Right cardiac atrium (tissue), 5 donors: ENCODE measurements at regions not wholly inside any gene's neighbourhood (a gene's known extent, or its start where the extent isn't known, plus 50 kb on each side); places are given as distances from the start of the nearest gene placed in this dataset.
A peak's percentile ranks its signal among the peaks of the same experiment; 100 is the strongest.
"Not testable (repeated sequence)": the region's sequence is repeated elsewhere in the genome, so short reads cannot be mapped to it uniquely, and the experiment has no call there.

Source experiments
- ATAC-seq, 2 donors: fragments of 200-7000 bp; cut with Tn5 transposase; one replicate each; pipeline versions ENCODE4 v1.8.0 to v1.9.1; 2020; ENCODE audit warnings: moderate library complexity in 2 of 2, mild to moderate bottlenecking in 1 of 2
- DNase-seq, 3 donors: peaks; one replicate each; pipeline ENCODE4 v3.0.0-alpha.2; 2020
- H3K27ac ChIP-seq: one replicate; pipeline ENCODE4 v1.5.1; 2013; ENCODE audit warnings: mild to moderate bottlenecking, low read length, control low read depth, moderate library complexity
- H3K27me3 ChIP-seq: one replicate; pipeline ENCODE4 v1.6.1; 2013; ENCODE audit not compliant: control insufficient read depth, insufficient read depth
- H3K4me1 ChIP-seq: one replicate; pipeline ENCODE4 v1.6.1; 2013; ENCODE audit warnings: low read length; ENCODE audit not compliant: control insufficient read depth, insufficient read depth
- H3K4me3 ChIP-seq: one replicate; pipeline ENCODE4 v1.5.1; 2013; ENCODE audit warnings: low read length, control low read depth
- H3K9me3 ChIP-seq: one replicate; pipeline ENCODE4 v1.6.1; 2013; ENCODE audit warnings: low read length; ENCODE audit not compliant: control insufficient read depth
- WGBS: extraction: QIAGEN DNeasy Blood & Tissue Kit; methylation state at CpG from one replicate; pipeline ENCODE4 v1.1.7; 2013; 5-methylcytosine and 5-hydroxymethylcytosine counted together
- intact Hi-C, 4 donors: fragments of 100-400 bp; cut with DNase I; formaldehyde crosslinking; loops; one replicate each; pipeline versions ENCODE4 v1.11.0 to v1.14.0; 2022 to 2023
- donor health status: healthy with polysubstance abuse.
- donor health status: DM: no; HTN: yes; CAD: no.
- donor health status: DM: no; HTN: no; CAD: no.
- donor health status: DM: no; HTN: yes; CAD: no; lungs with severe emphysema.
- donor health status: DM: yes; HTN: yes; CAD: no.

- H3K27me3 ChIP-seq = no peaks in the 10 kb centered on the region
- no peaks in the 10 kb centered on the region for H3K9me3 ChIP-seq
- 77% methylated on average over 8 of the region's 8 CpGs for WGBS
- intact Hi-C loops = no loop called here
- H3K27ac ChIP-seq = no peak overlapping the region
- DNase-seq (no peak), ATAC-seq (no peak)
- H3K4me1 ChIP-seq = peaks cover 1% of the 10 kb centered on the region
- no peak overlapping the region for H3K4me3 ChIP-seq
These were observed 341.0 kb upstream of the TNRC6C start for GRCh38 chr17:77617516-77617915.

- intact Hi-C loops = no loop called here
- DNase-seq (no peak), ATAC-seq (no peak)
- H3K4me3 ChIP-seq = no peak overlapping the region
- H3K27me3 ChIP-seq = no peaks in the 10 kb centered on the region
- peaks cover 1% of the 10 kb centered on the region for H3K4me1 ChIP-seq
- no peak overlapping the region for H3K27ac ChIP-seq
- WGBS = 73% methylated on average over 7 of the region's 7 CpGs
- no peaks in the 10 kb centered on the region for H3K9me3 ChIP-seq
These were observed 340.3 kb upstream of the TNRC6C start for GRCh38 chr17:77618173-77618572.

- H3K4me3 ChIP-seq = no peak overlapping the region
- peaks cover 1% of the 10 kb centered on the region for H3K4me1 ChIP-seq
- H3K27me3 ChIP-seq = no peaks in the 10 kb centered on the region
- no peak for DNase-seq
- WGBS = 91% methylated on average over 11 of the region's 11 CpGs
- no peak overlapping the region for H3K27ac ChIP-seq
- intact Hi-C loops = no loop called here
- no peak for ATAC-seq
- H3K9me3 ChIP-seq = no peaks in the 10 kb centered on the region
These were observed 339.8 kb upstream of the TNRC6C start for GRCh38 chr17:77618731-77619130.

GRCh38 chr17:77619326-77619725 is 339.2 kb upstream of the TNRC6C start:
- ATAC-seq = no peak
- intact Hi-C loops = no loop called here
- no peak overlapping the region for H3K27ac ChIP-seq

GRCh38 chr17:77619851-77620250 is 338.7 kb upstream of the TNRC6C start:
- Histone ChIP-seq H3K4me3 (no peak overlapping the region), H3K27ac (no peak overlapping the region), H3K27me3 (no peaks in the 10 kb centered on the region), H3K4me1 (peaks cover 1% of the 10 kb centered on the region), H3K9me3 (no peaks in the 10 kb centered on the region)
- intact Hi-C loops = no loop called here
- 76% methylated on average over 5 of the region's 5 CpGs for WGBS
- ATAC-seq = no peak
- no peak for DNase-seq

More at GRCh38 chr17:77619326-77619725, 339.2 kb upstream of the TNRC6C start:
- no peaks in the 10 kb centered on the region for H3K27me3 ChIP-seq
- WGBS = 85% methylated on average over 4 of the region's 4 CpGs
- DNase-seq = no peak
- H3K4me3 ChIP-seq = no peak overlapping the region
- no peaks in the 10 kb centered on the region for H3K9me3 ChIP-seq
- H3K4me1 ChIP-seq = peaks cover 1% of the 10 kb centered on the region

- Histone ChIP-seq H3K27me3 (no peaks in the 10 kb centered on the region), H3K4me3 (no peak overlapping the region), H3K9me3 (no peaks in the 10 kb centered on the region), H3K4me1 (peaks cover 1% of the 10 kb centered on the region), H3K27ac (no peak overlapping the region)
- DNase-seq (no peak), ATAC-seq (no peak)
- intact Hi-C loops = no loop called here
- WGBS = 76% methylated on average over 5 of the region's 5 CpGs
These were observed 338.2 kb upstream of the TNRC6C start for GRCh38 chr17:77620282-77620681.

GRCh38 chr17:77622084-77622483 is 336.4 kb upstream of the TNRC6C start:
- DNase-seq, intact Hi-C loops: not testable (repeated sequence)
- 94% methylated on average over 6 of the region's 6 CpGs for WGBS

GRCh38 chr17:77622647-77623046 is 335.9 kb upstream of the TNRC6C start:
- 75% methylated on average over 4 of the region's 4 CpGs for WGBS
- no peaks in the 10 kb centered on the region for H3K9me3 ChIP-seq
- DNase-seq (no peak), ATAC-seq (no peak)
- H3K4me1 ChIP-seq = no peaks in the 10 kb centered on the region
- H3K4me3 ChIP-seq = no peak overlapping the region
- intact Hi-C loops = no loop called here
- H3K27ac ChIP-seq = no peak overlapping the region
- H3K27me3 ChIP-seq = no peaks in the 10 kb centered on the region

More at GRCh38 chr17:77622084-77622483, 336.4 kb upstream of the TNRC6C start:
- H3K27ac ChIP-seq, H3K4me1 ChIP-seq, H3K27me3 ChIP-seq, H3K9me3 ChIP-seq, ATAC-seq, H3K4me3 ChIP-seq: not testable (repeated sequence)

GRCh38 chr17:77623321-77623720 is 335.2 kb upstream of the TNRC6C start:
- intact Hi-C loops, ATAC-seq: not testable (repeated sequence)

GRCh38 chr17:77628035-77628434 is 330.5 kb upstream of the TNRC6C start:
- ATAC-seq (no peak), DNase-seq (no peak)
- H3K4me1 ChIP-seq = no peaks in the 10 kb centered on the region
- no peak overlapping the region for H3K4me3 ChIP-seq
- WGBS = 89% methylated on average over 2 of the region's 2 CpGs
- H3K9me3 ChIP-seq = no peaks in the 10 kb centered on the region
- intact Hi-C loops = no loop called here
- no peak overlapping the region for H3K27ac ChIP-seq
- H3K27me3 ChIP-seq = no peaks in the 10 kb centered on the region

More at GRCh38 chr17:77623321-77623720, 335.2 kb upstream of the TNRC6C start:
- H3K27ac ChIP-seq, H3K9me3 ChIP-seq, H3K4me3 ChIP-seq, H3K27me3 ChIP-seq, H3K4me1 ChIP-seq, DNase-seq: not testable (repeated sequence)
- 92% methylated on average over 10 of the region's 10 CpGs for WGBS

GRCh38 chr17:77629284-77629683 is 329.2 kb upstream of the TNRC6C start:
- not testable (repeated sequence) for ATAC-seq

GRCh38 chr17:77631307-77631706 is 327.2 kb upstream of the TNRC6C start:
- WGBS = 94% methylated on average over 9 of the region's 9 CpGs
- no peak for DNase-seq
- H3K9me3 ChIP-seq = no peaks in the 10 kb centered on the region
- ATAC-seq = peak in 1 of 2 donors; percentile 16
- H3K27me3 ChIP-seq = no peaks in the 10 kb centered on the region
- intact Hi-C loops = no loop called here
- no peak overlapping the region for H3K4me3 ChIP-seq
- no peak overlapping the region for H3K27ac ChIP-seq
- no peaks in the 10 kb centered on the region for H3K4me1 ChIP-seq

More at GRCh38 chr17:77629284-77629683, 329.2 kb upstream of the TNRC6C start:
- H3K27ac ChIP-seq, H3K4me3 ChIP-seq, H3K9me3 ChIP-seq, H3K4me1 ChIP-seq, intact Hi-C loops, DNase-seq, H3K27me3 ChIP-seq: not testable (repeated sequence)
- WGBS = 76% methylated on average over 2 of the region's 2 CpGs
